NOMO-1 treated with dmso at 0.1 percent for 144 hours (cell line): ENCODE measurements at regions not wholly inside any gene's neighbourhood (a gene's known extent, or its start where the extent isn't known, plus 50 kb on each side); places are given as distances from the start of the nearest gene placed in this dataset.
A peak's percentile ranks its signal among the peaks of the same experiment; 100 is the strongest.
"Not testable (repeated sequence)": the region's sequence is repeated elsewhere in the genome, so short reads cannot be mapped to it uniquely, and the experiment has no call there.

Experiments used
- DNase-seq: peaks from one replicate; lab custom pipeline; 2025; ENCODE audit not compliant: unreplicated experiment; lab: John Stamatoyannopoulos, UW

DNA sequence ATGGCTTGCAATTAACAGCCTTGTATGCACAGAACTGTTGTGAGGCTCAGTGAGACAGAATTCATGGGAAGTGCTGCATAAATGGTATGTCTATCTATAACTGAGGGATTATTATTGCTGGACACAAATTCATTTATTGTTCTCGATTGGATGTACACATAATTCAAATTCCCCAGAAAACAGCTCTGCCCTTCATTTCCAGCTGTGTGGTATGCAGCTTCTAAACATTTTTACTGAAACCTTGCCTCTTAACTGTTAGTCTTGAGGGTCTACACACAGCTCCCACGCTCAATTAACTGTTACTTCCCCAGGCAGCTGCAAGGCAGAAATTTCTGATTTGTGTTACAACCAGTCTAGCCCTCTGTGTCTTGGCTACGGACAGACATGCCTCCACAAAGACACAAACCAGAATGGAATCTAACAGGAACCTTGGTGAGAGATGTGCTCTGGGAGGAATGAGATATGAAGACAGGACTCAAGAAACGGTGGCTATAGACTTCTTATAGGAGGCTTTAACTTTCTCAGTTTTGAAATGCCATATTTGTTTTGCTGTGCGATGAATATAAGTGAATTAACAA is 139.7 kb upstream of the TBL1XR1 start:
- DNase-seq: no peak

DNA sequence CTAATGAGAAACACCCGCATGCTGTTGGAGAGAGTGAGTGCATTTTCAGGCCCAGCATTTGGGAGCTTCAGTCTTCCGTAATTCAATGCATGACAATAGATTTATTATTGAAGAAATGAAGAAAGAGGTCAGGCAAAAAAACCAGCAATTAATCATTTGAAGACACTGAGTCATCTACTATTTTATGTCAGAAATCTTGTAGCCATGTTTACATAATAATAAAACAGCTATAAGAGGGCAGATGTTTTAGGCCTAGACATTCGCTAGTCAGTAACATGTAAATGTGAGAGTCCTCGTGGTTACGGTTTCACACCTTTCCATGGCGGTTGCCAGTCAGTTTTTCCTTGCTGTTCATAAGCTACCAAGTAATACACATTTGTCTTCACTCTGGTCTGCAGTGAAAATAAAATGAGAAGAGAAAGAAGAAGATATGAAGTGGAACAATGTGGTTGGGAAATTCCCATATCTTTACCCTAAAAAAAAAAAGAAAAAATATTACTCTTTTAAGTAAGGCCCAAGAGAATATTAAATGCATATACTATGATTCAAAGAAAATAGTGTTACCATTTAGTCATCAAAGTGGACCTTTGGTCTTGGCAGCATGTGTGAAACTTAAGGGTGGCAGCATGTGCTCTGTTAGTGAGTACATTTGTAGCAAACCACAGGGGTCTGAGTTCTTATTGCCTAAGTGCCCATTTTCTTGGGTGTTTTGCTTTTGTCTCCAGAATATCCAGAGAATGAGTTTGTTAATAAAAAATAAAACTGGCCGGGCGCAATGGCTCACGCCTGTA is 140.5 kb upstream of the TBL1XR1 start:
- DNase-seq: no peak

DNA sequence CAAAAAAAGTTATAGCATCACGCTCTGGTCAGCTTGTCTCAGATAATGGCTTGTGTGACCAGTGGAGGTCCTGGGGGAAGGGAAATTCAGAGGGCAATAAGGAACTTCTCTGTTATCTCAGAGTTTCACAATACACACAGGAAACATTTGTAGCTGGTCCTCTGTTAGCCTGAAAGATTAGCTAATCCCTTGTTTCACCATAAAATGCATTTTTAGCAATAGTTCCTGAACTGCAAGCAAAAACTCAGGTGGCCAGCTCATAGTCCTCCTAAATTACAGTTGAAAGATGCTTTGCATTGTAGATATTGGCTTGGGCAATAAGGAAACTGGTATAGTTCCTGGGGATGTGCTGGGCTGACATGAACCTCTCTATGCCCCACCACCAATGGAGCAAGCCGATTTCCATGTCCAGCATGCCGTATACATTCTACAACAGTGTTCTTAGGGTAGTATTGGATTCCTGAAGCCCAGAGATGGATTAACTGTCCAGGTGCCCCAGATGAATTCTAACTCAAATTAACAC is 141.5 kb upstream of the TBL1XR1 start:
- peak; percentile 92 for DNase-seq

GRCh38 chr3:177339220-177339703 is 142.0 kb upstream of the TBL1XR1 start:
- DNase-seq: not testable (repeated sequence)

DNA sequence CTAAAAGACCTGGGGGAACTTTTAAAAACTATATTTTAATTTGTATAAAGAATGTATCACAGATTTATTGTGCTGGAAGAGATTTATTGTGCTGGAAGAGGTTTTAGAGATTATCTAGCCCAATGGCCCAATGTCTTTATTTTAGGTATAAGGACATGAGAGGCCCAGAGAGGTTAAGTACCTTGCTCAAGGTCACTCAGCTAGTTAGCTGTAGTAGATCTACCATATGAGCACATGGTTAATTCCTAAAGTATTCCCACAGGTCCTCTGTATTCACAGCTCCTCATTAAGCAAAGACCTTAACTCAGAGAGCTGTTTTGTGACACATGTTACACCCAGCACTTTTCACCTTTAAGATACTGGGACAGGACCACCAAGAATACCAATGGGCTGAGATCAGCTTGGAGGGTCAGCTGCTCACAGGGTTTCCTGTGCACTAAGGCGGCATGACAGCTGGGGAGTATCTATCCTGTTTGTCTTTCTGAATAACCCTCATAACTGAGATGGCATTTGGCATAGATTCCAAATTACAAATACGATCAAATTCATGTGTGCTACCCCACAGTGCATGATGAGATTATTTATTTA is 143.1 kb upstream of the TBL1XR1 start:
- no peak for DNase-seq

- DNase-seq: no peak
Observed at GRCh38 chr3:177341736-177342419, 144.6 kb upstream of the TBL1XR1 start.

GRCh38 chr3:177343122-177343625 is 145.9 kb upstream of the TBL1XR1 start:
- no peak for DNase-seq

GRCh38 chr3:177345049-177345972 is 148.0 kb upstream of the TBL1XR1 start:
- DNase-seq: peak; percentile 70

DNA sequence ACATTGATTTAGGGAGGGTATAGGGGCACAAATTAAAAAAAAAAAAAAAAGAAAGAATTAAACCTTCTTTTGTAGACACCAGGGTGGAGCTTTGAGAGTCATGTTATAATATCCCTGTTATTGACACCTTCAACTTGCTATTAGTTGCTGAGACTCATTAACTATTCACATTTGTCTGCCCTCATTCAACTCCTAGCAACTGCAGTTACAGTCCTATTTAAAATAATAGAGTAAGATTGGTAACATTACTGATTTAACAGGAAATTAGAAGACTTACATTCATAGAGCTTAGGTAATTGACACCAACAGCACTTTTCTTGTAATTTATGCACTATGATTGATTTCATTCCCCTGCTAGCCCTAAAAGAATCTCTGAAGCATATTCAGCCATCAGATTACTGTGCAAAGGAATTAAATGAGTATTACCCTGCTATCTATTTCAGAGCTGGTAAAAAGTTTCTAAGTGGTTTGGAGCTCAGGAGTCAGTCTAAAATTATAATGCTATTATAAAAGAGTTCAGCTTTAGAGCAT is 148.8 kb upstream of the TBL1XR1 start:
- no peak for DNase-seq

DNA sequence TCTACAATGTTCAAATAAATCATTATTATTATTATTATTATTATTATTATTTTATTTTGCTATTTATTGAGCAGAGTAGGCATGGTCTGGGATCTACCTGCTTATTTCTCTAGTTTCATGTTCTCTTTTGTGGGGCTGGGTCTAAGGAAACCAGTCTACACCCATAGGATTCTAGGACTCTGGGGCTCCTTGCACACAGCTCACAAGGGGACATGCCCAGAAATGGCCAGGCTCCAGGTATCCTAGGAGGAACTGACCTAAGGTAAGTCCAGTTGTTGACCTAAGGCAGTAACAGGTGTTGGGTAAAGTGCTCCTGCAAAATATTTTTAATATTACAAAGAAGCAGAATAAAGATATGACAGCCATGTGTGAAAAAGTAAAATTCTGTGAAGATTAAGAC is 149.6 kb upstream of the TBL1XR1 start:
- no peak for DNase-seq

GRCh38 chr3:177347611-177348010 is 150.3 kb upstream of the TBL1XR1 start:
- no peak for DNase-seq

DNA sequence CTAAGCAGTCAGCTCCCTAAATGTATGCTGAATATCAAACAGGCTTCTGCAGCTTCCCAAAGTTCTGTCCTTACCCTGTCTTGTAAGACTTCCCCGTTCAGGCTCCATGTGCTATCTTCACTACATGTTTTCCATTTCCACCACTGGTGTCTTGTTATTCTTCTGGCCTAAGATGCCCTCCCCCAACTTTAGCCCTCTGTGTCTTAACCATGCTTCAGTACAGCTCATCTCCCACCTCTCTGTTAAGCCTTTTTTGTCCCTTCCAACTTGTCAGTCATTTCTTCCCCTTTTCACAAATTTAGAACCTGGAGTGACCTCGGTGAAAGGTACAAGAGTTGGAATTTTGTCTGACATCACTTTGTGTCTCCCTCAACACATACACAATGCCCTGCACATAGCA is 151.7 kb upstream of the TBL1XR1 start:
- no peak for DNase-seq

GRCh38 chr3:177349384-177349783 is 152.1 kb upstream of the TBL1XR1 start:
- DNase-seq: no peak

DNA sequence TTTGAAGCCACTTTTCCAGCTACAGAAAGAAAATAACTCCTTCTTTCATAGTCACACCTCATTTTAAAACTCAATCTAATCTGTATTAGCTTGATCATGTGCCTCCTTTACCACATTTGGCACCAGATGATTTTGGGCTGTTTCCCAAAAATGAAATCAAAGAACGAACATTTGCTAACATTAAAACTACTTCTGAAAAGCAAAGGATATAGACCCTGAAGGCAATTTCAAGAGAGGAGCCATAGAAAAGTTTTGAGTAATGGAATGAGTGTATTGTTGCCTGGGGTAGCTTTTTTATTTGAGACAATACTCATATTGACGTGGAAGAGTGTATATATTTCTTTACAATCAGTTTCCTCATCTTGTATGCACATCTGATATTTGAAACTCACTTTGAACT is 152.8 kb upstream of the TBL1XR1 start:
- DNase-seq: no peak

GRCh38 chr3:177351206-177351605 is 153.9 kb upstream of the TBL1XR1 start:
- no peak for DNase-seq

DNA sequence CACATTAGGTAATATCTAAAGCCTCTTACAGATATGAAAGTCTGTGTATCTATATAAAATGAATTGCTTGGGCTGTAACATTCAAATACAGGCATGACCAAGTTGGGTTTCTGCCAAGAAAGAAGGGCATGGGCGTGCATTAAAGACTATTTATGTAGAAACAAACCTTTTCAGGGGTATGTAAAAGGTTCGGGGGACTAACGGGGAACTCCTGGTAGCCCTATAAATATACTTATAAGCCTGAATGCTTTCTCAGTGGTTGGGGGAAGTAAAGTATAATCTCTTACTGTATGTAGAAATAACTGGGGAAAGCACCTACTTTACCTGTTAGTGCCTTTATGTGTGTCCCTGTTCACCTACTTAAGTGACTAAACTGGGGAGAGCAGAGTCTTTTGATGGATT is 154.5 kb upstream of the TBL1XR1 start:
- no peak for DNase-seq

- no peak for DNase-seq
Observed at GRCh38 chr3:177352424-177352823, 155.1 kb upstream of the TBL1XR1 start.

- DNase-seq: no peak
Observed at GRCh38 chr3:177353140-177353539, 155.9 kb upstream of the TBL1XR1 start.

DNA sequence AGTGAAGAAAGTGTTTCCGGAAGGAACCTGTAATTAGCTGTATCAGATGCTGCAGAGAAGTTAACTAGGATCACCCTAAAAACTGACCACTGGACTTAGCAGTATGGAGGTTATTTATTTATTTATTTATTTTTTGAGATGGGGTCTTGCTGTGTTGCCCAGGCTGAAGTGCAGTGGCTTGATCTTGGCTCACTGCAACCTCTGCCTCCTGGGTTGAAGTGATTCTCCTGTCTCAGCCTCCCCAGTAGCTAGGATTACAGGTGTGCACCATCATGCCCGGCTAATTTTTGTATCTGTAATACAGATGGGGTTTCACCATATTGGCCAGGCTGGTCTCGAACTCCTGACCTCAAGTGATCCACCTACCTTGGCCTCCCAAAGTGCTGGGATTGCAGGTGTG is 156.6 kb upstream of the TBL1XR1 start:
- not testable (repeated sequence) for DNase-seq

DNA sequence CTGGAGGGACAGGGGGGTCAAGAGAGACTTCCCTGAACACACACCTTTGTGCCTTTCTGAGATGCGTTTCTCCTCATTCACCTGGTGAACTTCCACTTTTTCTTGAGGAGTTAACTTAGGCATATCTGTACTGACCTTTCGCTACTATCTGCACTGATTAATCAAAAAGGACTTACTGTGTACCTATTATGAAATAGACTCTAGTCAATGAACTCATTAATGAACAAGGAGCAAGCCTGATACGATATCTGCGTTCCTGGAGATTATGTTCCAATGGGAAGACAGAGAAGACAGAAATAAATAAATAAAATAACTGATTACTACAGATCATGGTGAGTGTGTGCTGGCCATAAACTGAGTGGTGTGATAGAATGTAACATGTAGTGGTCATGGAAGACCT is 157.2 kb upstream of the TBL1XR1 start:
- DNase-seq: no peak
